HCT116 (cell line): ENCODE measurements at regions not wholly inside any gene's neighbourhood (a gene's known extent, or its start where the extent isn't known, plus 50 kb on each side); places are given as distances from the start of the nearest gene placed in this dataset.

ENCODE experiments used
- ATAC-seq: fragments of 200-7000 bp; cut with Tn5 transposase; 2 replicates; pipeline ENCODE4 v1.9.1; 2020; ENCODE audit warnings: mild to moderate bottlenecking, moderate library complexity
- BruUV-seq: library from RNA; stranded (reverse); fragments of 400-500 nt; replicated peaks from 2 replicates; lab custom pipeline; 2021; lab: Mats Ljungman, UMichigan
- CTCF ChIA-PET: fragments of 300-600 bp; sonication (Branson Sonifier 250); formaldehyde crosslinking; loops from one replicate; lab custom pipeline; 2021; ENCODE audit warnings: antibody characterized with exemption; lab: Charles Lee
- POLR2A ChIA-PET: fragments of 300-600, 350-600 bp; sonication (Branson Sonifier 250); formaldehyde crosslinking; loops from one replicate; lab custom pipeline; 2021; ENCODE audit warnings: antibody characterized with exemption; lab: Charles Lee
- RAD21 ChIA-PET, 2 experiments: fragments of 300-600 bp; sonication (Branson Sonifier 250); formaldehyde crosslinking; loops; one replicate each; lab custom pipeline; 2023; ENCODE audit warnings: low total read pairs in 2 of 2; ENCODE audit not compliant: uncharacterized antibody in 2 of 2, unreplicated experiment in 2 of 2, low non-redundant PET in 1 of 2; lab: Charles Lee
- DNase-seq: peaks from one replicate; pipeline ENCODE4 v3.0.0-alpha.2; 2010; ENCODE audit warnings: low read depth, low spot score
- H2AFZ ChIP-seq: fragments of 200-600 bp; shearing (Covaris generic), sonication (generic); 2 replicates; pipeline ENCODE4 v1.6.1; 2017; ENCODE audit warnings: low read depth, mixed run types, mixed read lengths, antibody characterized with exemption, low read length; ENCODE audit not compliant: poor library complexity, severe bottlenecking
- H3K27ac ChIP-seq: 2 replicates; pipeline ENCODE4 v1.5.1; 2012; ENCODE audit warnings: low read depth, low read length
- H3K27me3 ChIP-seq: fragments of 200-600 bp; sonication (generic); 2 replicates; pipeline ENCODE4 v1.6.1; 2016; ENCODE audit warnings: mixed run types, low read length, mixed read lengths; ENCODE audit not compliant: insufficient read depth
- H3K36me3 ChIP-seq, 2 experiments: fragments of 200-500 bp in 1 of 2; fragments of 200-600 bp in 1 of 2; sonication (Bioruptor generic) in 1 of 2; sonication (generic) in 1 of 2; 2 replicates each; pipeline versions ENCODE4 v1.5.1 to v1.6.1; 2014 to 2016; ENCODE audit warnings: low read length in 2 of 2, inconsistent platforms in 1 of 2, mixed read lengths in 1 of 2, mixed run types in 1 of 2; ENCODE audit not compliant: insufficient read depth in 2 of 2, control insufficient read depth in 1 of 2
- H3K4me1 ChIP-seq, 2 experiments: fragments of 200-600 bp in 1 of 2; sonication (generic) in 1 of 2; 2 replicates each; pipeline versions ENCODE4 v1.5.1 to v1.6.1; 2012 to 2017; ENCODE audit warnings: low read length in 2 of 2, inconsistent platforms in 1 of 2, mild to moderate bottlenecking in 1 of 2, mixed read lengths in 1 of 2, mixed run types in 1 of 2, moderate library complexity in 1 of 2; ENCODE audit not compliant: insufficient read depth in 2 of 2, control insufficient read depth in 1 of 2
- H3K4me2 ChIP-seq: fragments of 200-600 bp; sonication (generic); 2 replicates; pipeline ENCODE4 v1.6.1; 2017; ENCODE audit warnings: mixed run types, low read length, mixed read lengths
- H3K4me3 ChIP-seq, 2 experiments: fragments of 200-600 bp in 1 of 2; sonication (generic) in 1 of 2; replicated peaks in 1 of 2; 2 replicates each; pipeline ENCODE4 v1.5.1; 2011 to 2016; ENCODE audit warnings: low read length in 2 of 2, control low read depth in 1 of 2, low read depth in 1 of 2, mild to moderate bottlenecking in 1 of 2, mixed read lengths in 1 of 2, mixed run types in 1 of 2
- H3K79me2 ChIP-seq: fragments of 200-600 bp; sonication (generic); 2 replicates; pipeline ENCODE4 v1.6.1; 2017; ENCODE audit warnings: mild to moderate bottlenecking, mixed run types, low read length, moderate library complexity, mixed read lengths; ENCODE audit not compliant: insufficient read depth
- H3K9ac ChIP-seq: fragments of 200-600 bp; sonication (generic); 2 replicates; pipeline ENCODE4 v1.6.1; 2016; ENCODE audit warnings: low read length, mixed read lengths
- H3K9me2 ChIP-seq: fragments of 200-600 bp; sonication (generic), shearing (Covaris generic); 2 replicates; pipeline ENCODE4 v1.6.1; 2017; ENCODE audit warnings: mixed run types, mild to moderate bottlenecking, moderate library complexity; ENCODE audit not compliant: insufficient read depth
- H3K9me3 ChIP-seq, 2 experiments: fragments of 200-500 bp in 1 of 2; fragments of 200-600 bp in 1 of 2; sonication (Bioruptor generic) in 1 of 2; sonication (generic) in 1 of 2; 2 replicates each; pipeline ENCODE4 v1.6.1; 2014 to 2017; ENCODE audit warnings: low read length in 2 of 2, mixed read lengths in 2 of 2, inconsistent platforms in 1 of 2, low read depth in 1 of 2, mild to moderate bottlenecking in 1 of 2, mixed run types in 1 of 2, moderate library complexity in 1 of 2; ENCODE audit not compliant: control insufficient read depth in 1 of 2, insufficient read depth in 1 of 2
- H4K20me1 ChIP-seq: fragments of 200-600 bp; sonication (generic), shearing (Covaris generic); 2 replicates; pipeline ENCODE4 v1.6.1; 2017; ENCODE audit warnings: mixed run types, mild to moderate bottlenecking, moderate library complexity; ENCODE audit not compliant: insufficient read depth
- CEBPB ChIP-seq: IDR thresholded peaks from 2 replicates; pipeline ENCODE4 v1.6.1; 2012; ENCODE audit warnings: low read depth
- EGR1 ChIP-seq: IDR thresholded peaks from 2 replicates; pipeline ENCODE4 v1.6.1; 2012; ENCODE audit warnings: low read depth
- EZH2 ChIP-seq: fragments of 200-600 bp; sonication (generic); IDR thresholded peaks from 2 replicates; pipeline ENCODE4 v1.6.1; 2017; ENCODE audit warnings: antibody characterized with exemption, mixed run types
- FOSL1 ChIP-seq: IDR thresholded peaks from 2 replicates; pipeline ENCODE4 v1.6.1; 2012; ENCODE audit warnings: low read depth
- MAX ChIP-seq: IDR thresholded peaks from 2 replicates; pipeline ENCODE4 v1.6.1; 2012
- RAD21 ChIP-seq: IDR thresholded peaks from 2 replicates; pipeline ENCODE4 v1.6.1; 2012; ENCODE audit warnings: low read depth, mild to moderate bottlenecking
- SP1 ChIP-seq: IDR thresholded peaks from 2 replicates; pipeline ENCODE4 v1.6.1; 2012; ENCODE audit warnings: low read depth
- ZNF274 ChIP-seq: fragments of 200-500 bp; sonication (Bioruptor generic); IDR thresholded peaks from 2 replicates; pipeline ENCODE4 v1.6.1; 2014; ENCODE audit warnings: mild to moderate bottlenecking, low read depth, low read length, inconsistent platforms
- intact Hi-C: fragments of 100-400 bp; cut with micrococcal nuclease; formaldehyde crosslinking; loops from 2 replicates; pipeline ENCODE4 v1.10.0; 2022

GRCh38 chrX:121256647-121257046 lies 209.2 kb downstream of the GLUD2 start:
- H3K79me2 ChIP-seq = no peaks in the 10 kb centered on the region
- no peak overlapping the region for H3K4me3 ChIP-seq
- H4K20me1 ChIP-seq = no peaks in the 10 kb centered on the region
- H3K4me2 ChIP-seq = no peak overlapping the region
- H3K4me1 ChIP-seq = no peaks in the 10 kb centered on the region
- H3K27ac ChIP-seq = no peak overlapping the region
- CTCF ChIA-PET = no interaction called here
- intact Hi-C loops = no loop called here
- ATAC-seq (no peak), DNase-seq (no peak)
- RAD21 ChIA-PET = no interaction called here
- no peaks in the 10 kb centered on the region for H3K36me3 ChIP-seq
- no peaks in the 10 kb centered on the region for H3K27me3 ChIP-seq
- H3K9me2 ChIP-seq = no peaks in the 10 kb centered on the region
- TF ChIP-seq CEBPB (no peak), ZNF274 (no peak), EGR1 (no peak), FOSL1 (no peak), RAD21 (no peak), SP1 (no peak)
- POLR2A ChIA-PET = no interaction called here
- H3K9ac ChIP-seq = no peak overlapping the region
- no peak overlapping the region for H2AFZ ChIP-seq
- H3K9me3 ChIP-seq = no peaks in the 10 kb centered on the region
- no TSS peak for BruUV-seq

GRCh38 chrX:121258545-121258944 lies 211.1 kb downstream of the GLUD2 start:
- H3K9me2 ChIP-seq = no peaks in the 10 kb centered on the region
- no peak overlapping the region for H2AFZ ChIP-seq
- H3K4me2 ChIP-seq = no peak overlapping the region
- DNase-seq (no peak), ATAC-seq (no peak)
- H3K79me2 ChIP-seq = no peaks in the 10 kb centered on the region
- ChIA-PET CTCF (no interaction called here), RAD21 (no interaction called here), POLR2A (no interaction called here)
- no peak overlapping the region for H3K27ac ChIP-seq
- H3K4me1 ChIP-seq = no peaks in the 10 kb centered on the region
- H3K9ac ChIP-seq = no peak overlapping the region
- TF ChIP-seq MAX (no peak), EZH2 (no peak)
- no peak overlapping the region for H3K4me3 ChIP-seq
- intact Hi-C loops = no loop called here
- no peaks in the 10 kb centered on the region for H3K36me3 ChIP-seq
- no peaks in the 10 kb centered on the region for H4K20me1 ChIP-seq
- H3K9me3 ChIP-seq = no peaks in the 10 kb centered on the region
- no TSS peak for BruUV-seq
- no peaks in the 10 kb centered on the region for H3K27me3 ChIP-seq
